ENCODE measurements at regions not wholly inside any gene's neighbourhood (a gene's known extent, or its start where the extent isn't known, plus 50 kb on each side); places are given as distances from the start of the nearest gene placed in this dataset.

DNA sequence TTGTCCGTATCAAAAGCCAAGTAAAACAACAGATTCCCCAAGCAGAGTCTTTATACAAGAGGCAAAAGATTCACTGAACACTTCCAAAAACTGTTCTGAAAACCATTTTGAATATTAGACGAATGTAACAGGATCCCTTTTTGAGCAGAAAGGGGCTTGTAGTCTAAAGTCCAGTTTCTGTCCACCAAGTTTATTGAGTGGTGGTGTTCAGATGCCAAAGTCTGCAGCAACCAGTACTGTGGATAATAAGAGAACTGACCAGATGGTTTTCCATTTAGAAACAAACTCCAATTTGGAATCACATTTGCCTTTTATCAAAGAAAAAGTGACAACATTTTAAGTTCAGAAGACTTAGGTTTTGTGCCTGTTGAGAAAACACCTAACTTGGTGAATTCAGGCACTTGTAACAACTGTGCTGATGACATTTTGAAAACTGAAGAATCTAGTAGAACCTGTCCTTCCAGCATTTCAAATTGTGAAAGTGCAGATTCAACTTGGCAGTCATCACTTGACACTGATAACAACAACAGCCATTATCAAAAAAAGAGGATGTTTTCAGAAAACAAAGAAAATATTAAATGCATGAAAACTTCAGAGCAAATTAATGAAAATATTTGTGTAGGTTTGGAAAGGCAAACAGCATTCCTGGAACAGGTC, 217.1 kb downstream of the CSNK2A3 start:
- peak; percentile 75 for DNase-seq

DNA sequence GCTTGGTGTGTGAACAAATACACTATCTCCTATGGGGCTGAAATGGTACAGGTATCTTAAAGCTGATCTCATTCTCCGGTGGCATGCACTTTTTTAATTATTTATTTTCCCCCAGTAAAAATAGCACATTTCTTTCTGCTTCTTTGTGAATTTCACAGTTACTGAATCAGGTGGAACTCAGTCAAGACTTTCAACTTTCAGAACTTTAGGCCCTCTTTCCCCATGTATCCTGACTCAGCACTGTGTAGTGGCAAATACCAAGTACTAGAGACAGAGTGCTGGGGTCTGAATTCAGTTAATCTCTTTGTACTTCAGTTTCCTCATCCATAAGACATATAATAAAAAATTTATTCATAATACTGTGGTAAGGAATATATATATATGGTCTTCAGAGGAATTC, 223.9 kb downstream of the CSNK2A3 start:
- no peak for DNase-seq

DNA sequence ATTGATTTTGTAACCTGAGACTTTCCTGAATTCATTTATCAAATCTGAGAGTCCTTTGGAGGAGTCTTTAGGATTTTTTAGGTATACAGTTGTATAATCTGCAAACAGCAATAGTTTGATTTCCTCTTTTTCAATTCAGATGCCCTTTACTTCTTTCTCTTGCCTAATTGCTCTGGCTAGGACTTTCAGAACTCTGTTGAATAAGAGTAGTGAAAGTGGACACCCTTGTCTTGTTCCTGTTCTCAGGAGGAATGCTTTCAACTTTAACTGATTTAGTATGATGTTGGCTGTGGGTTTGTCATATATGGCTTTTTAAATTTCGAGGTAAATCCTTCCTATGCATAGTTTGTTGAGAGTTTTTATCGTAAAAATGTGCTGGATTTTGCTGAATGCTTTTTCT, 227.4 kb downstream of the CSNK2A3 start:
- no peak for DNase-seq

DNA sequence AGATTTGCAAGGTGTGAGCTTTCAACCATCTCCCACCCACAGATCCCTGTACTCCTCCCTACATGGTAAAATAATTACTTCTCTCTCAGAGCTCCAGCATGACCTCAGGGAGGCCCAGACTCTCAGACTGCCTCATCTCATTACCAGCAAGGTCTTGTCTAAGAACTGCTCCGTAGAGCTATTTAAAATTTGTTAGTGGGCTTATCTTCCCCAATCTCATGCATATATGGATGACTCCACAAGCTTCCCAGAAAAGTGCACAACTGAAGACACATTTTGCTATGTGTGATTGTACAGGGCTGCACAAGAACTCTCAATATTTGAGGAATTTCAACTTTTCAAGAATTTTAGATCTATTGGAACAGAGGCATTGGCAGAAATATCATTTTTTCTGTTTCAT, 230.3 kb downstream of the CSNK2A3 start:
- DNase-seq: no peak

DNA sequence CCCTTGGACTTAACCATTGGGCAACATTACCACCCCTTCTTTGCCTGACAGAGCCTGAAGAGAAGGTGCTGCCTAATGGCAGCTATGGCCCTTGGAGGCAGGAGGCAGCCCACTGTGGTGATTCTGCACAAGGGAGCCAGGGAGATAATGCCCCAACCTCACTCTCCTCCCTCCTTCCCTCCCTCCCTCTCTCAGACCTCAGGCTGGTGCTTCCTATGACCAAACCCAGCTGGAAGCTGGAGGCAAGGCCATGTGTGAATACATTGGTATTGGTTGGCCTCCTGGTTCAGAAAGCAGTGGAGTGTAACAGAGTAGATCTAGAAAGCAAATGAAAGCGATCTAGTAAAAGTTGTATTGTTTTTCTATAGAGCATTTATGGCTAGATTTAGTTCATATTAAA, 233.1 kb downstream of the CSNK2A3 start:
- DNase-seq: peak; percentile 6

DNA sequence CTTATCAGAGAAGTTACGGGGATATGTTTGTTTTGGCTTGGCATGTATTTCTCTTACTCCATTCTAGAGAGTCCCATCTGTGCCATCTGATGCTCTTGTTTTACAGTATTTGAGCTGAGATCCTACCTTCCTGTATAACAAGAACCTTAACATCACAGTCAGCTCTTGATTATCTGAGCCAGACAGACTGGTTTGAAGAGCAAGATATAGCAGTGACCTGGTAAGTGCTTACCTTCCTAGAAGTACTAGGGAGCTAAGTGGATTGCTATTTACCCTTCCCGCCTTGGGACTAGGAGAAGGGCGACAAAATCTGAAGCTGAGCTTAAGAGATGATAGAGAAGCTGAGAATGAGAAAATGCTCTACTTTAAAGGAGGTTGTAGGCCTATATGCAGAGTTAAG, 235.3 kb downstream of the CSNK2A3 start:
- peak; percentile 77 for DNase-seq

DNA sequence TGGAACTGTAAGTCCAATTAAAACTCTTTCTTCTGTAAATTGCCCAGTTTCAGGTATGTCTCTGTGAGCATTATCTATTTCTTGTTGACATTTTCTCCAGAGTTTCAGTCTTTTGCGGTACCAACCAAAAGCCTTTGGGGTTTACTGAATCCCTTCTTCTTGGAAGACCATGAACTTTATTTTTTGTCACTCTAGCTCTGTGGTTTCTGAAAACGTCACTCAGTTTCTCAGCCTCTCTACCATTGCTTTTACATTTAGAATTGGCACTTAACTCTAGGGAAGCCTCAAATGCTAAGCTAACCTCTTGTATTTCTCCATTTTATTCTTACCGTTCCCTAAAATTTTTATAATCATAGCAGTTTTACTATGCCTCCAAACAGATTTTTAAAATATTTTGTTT, 237.6 kb downstream of the CSNK2A3 start:
- DNase-seq: no peak

DNA sequence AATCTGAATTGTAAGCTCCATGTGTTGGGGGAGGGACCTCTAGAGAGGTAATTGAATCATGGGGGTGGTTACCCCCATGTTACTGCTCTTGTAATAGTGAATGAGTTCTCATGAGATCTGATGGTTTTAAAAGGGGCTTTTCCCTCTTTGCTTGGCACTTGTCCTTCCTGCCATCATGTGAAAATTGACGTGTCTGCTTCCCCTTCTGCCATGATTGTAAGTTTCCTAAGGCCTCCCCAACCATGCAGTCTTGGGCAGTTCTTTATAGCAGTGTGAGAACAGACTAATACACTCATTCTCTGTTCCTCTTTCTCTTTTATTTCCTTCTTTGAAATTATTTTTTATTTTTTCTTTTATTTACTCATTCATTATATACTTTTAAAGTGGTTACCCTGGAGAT, 239.4 kb downstream of the CSNK2A3 start:
- no peak for DNase-seq

DNA sequence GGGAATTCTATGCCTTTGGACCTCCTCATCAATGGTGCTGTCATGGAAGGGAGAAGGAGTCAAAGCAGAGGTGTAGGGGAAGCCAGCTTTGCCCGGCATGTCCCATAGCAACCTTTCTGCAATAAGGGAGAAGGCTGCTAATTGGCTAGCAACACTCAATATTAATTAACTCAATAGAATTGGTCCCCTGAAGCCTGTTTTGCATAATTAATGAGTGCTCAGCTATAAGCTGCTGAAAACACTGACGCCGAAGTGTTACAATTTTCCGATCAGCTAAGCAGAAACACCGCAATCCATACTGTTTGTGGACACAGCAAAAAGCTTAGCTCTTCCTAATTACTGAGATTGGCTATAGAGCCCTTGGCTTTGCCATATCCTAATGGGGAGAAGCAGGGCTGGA, 245.0 kb downstream of the CSNK2A3 start:
- DNase-seq: peak; percentile 18

DNA sequence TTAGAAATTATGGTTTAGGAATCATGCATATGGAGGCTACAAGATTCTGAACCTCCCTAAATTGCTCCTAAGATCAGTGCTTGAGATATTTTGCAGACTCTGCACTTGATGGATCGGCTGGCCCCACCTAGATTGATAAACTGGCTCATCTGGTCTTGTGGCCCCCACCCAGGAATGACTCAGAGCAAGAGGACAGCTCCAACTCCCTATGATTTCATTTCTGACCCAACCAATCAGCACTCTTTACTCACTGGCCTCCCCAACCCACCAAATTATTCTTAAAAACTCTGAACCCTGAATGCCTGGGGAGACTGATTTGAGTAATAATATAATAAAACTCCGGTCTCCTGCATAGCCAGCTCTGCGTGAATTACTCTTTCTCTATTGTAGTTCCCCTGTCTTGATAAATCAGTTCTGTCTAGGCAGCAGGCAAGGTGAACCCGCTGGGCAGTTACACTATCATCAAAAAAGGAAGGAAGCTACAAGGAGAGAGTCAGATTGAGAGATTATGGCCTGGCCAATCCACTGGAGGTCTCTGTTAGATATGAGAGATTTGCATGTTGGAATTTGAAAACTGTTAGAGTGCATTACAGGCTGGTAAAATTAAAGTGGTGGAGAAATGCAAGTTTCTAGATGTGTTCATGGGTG, 245.8 kb downstream of the CSNK2A3 start:
- DNase-seq: no peak

DNA sequence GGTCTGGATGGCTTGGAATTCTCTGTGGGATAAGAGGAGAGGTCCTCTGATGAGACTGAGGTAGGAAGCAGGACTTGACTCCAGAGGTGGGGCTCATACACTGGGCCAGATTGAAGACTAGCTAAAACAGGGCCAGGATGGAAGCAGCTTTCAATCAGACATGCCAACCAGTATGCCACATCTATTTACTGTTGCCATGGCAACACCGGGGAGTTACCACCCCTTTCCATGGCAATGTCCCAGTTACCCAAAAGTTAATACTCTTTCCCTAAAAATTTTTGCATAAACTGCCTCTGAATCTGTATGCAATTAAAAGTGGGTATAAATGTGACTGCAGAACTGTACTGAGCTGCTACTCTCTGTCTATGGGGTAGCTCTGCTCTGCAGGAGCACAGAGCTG, 247.5 kb upstream of the ZBED5 start:
- DNase-seq: peak; percentile 18

DNA sequence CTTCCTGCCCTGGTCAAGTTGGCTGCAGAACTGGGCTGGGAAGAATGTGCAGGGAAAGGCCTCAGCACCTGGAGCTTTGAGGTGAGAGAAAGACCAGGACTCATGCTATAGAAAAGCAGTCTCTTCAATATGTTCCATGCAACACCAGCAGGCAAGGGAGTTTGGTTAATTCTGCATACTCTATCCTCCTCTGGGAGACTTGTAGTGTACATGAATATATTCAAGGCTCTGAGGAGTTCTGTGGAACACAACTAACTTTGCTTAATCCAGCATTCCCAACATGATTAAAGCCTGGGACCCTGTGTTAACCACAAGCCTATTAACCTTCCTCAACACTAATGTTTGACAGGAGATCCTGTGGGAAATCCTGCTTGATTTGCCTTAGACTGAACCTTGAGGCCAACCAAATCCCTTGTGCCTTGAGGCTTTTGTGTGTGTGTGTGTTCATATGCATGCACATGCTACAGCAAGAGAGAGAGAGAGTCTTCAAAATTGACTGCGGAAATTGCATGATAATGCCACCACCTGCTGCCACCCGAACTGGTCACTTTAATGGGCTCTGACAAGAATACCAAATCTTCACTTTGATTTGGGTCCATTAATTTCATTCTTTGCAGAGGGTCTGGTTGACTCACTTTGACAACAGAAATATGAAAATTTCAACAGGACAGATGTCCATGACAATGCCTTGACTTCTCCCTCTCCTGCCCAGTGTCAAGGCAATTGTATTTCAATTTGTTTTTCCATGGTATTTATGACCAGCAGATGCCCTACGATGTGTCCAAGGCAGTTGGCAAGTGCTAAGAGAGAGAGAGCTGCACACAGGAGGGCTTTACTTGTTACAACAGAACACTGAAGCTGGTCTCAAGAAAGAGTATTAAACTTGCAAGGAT, 238.2 kb upstream of the ZBED5 start:
- DNase-seq: no peak

DNA sequence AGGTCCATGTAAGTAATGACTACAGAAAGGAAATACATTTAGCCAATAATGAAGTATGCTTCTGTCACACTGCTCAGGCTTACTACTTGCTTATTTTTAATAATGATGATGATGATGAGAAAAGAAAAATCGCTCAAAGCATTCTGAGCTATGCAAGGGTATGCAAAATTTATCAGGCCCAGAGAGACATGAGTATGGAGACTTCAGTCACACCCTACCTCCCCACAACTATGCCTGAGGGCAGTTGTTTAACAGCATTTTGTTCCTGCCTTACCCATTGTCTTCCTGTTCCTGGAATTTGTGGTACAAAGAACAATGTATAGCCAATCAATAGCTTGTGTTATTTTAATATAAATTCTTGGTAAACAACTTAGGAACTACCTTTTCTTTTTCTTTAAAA, 232.6 kb upstream of the ZBED5 start:
- DNase-seq: no peak

DNA sequence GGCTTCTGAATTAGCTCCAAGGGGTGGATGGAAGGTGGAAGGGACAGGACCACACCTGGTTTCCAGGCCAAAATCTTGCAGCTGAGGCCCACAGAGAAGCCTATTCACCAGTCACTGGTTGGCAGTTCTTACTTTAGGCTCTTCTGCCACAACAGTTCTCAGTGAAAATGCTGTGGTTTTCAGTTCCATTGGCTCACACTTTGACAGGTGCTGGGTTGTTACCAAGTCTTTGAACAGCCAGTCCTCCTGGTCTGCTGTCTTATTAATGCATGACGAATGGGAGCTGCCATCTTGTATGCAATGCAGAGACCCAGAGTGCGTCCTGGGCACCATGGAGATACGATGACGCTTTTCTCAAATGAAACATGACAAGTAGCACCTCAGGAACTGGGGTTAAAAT, 232.0 kb upstream of the ZBED5 start:
- DNase-seq: no peak

DNA sequence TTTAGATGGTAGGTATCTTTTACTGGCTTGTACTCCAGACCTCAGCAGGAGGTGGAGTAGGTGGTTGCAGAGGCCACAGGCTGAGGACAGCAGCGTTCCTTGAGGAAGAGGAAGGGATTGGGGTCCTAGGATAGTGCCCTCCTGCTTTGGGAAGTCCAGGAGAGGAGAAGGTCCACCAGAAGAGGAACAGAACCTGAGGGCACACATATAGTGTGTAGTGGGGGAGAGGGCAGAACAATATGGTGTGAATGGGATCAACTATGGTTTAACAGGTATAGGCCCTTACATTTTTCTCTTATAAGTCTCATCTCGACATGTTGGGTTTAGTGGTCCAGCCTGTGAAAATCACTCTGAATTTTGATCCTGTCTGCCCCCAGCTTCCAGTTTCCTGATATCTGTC, 229.1 kb upstream of the ZBED5 start:
- DNase-seq: no peak

DNA sequence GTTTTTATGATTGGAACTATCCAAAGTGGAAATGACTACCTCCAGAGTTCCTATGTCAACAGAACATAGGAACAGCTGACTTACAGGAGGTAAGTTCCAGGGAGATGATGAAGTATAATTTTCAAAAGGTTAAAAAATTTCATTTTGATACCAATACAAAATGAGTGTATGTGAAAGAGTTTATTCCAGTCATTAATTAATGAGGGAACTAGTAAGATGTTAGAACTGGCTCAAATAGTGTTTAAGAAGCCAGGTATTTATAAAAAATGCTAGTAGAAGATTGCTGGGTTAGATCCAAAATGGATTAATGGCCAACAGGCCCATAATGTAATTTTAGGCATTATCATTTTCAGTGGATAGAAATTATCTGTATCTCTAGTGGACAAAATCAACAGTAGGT, 227.7 kb upstream of the ZBED5 start:
- no peak for DNase-seq

DNA sequence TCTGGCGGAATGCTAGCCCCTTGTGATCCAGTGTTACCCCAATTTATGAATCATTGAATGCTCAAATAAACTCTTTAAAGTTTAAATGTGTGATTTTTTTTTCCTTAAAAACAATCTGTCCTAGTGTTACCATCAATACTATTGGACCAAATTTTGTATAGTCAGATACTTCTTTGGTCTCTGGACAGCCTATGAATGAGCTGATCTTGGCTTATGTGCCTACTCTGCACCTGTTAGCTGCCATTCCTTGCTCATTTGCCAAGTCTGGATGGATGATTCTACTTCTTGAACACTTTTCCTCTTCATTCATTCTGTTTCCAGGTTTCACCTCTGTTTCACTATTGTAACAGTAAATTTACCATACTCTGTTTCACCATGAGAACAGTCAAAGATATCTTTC, 226.5 kb upstream of the ZBED5 start:
- DNase-seq: no peak

DNA sequence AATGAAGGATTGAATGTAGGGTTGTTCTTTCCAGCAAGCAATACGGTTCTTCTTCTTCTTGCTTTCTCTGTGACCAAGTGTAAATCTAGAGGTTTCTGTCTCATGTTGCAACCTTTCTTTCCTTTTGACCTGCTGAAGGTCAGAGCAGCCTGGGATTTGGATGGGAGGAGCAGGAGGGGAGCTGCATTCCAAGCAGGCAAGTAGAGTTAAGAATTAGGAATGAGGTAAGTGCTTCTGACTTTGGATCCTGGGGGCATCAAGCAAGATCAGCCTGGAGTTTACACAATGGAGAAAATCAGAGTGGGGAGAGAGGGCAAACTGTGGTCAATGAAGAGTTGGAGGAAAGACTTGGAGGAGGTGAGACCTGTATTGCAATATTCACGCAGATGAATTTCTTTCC, 225.6 kb upstream of the ZBED5 start:
- no peak for DNase-seq

DNA sequence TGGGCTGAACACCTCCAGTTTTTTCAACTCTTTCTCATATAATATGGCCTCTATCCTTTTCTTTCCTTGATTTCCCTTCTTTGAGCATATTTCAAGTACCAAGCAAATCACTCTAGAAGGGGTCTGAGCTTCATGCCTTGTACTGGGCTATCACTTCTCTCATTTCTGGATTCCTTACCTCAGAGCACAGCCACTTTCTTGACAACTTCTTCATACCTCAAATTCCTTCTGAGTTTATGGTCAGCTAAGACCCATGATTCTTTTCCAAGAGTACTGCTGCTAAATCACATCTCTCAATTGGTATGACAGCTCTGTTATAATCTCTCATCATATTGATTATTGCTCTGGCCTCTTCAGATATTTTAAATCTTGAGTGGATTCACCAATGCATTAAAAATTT, 224.8 kb upstream of the ZBED5 start:
- DNase-seq: no peak

DNA sequence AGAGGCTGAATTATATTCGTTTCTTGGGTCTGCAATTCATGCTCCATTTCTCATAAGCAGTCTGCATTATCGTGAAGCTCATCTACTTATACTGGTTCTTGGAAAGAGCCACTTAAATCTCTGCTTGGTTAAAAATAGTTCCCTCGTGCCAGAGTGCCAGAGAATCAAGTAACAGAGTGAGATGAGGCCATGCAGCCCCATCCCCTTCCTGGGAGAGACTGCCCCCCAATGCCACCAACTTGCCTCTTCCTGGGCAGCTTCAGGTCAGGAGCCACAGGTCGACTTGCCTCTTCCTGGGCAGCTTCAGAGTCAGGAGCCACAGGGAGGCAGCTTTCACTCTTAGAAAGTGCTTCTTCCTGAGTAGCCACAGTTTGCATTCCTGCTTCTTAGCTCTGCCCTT, 223.9 kb upstream of the ZBED5 start:
- DNase-seq: no peak

DNA sequence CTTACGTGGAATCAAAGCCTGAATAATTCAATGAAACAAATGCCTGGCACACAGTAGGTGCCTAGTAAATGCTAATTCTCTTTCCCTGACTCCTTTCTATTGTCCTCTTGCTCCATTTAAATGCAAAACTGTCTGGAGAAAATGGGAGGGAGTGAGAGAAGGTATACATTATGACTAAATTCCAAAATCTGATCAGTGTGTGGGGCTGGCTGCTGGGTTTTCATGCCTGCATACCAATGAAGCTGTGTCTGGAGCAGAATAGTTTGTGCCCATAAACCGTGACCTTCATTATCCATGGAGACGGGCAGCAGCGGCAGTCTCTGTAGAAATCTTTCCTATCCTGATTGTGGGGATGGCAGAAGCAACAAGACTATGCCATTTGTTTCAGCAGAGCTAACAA, 223.4 kb upstream of the ZBED5 start:
- no peak for DNase-seq

DNA sequence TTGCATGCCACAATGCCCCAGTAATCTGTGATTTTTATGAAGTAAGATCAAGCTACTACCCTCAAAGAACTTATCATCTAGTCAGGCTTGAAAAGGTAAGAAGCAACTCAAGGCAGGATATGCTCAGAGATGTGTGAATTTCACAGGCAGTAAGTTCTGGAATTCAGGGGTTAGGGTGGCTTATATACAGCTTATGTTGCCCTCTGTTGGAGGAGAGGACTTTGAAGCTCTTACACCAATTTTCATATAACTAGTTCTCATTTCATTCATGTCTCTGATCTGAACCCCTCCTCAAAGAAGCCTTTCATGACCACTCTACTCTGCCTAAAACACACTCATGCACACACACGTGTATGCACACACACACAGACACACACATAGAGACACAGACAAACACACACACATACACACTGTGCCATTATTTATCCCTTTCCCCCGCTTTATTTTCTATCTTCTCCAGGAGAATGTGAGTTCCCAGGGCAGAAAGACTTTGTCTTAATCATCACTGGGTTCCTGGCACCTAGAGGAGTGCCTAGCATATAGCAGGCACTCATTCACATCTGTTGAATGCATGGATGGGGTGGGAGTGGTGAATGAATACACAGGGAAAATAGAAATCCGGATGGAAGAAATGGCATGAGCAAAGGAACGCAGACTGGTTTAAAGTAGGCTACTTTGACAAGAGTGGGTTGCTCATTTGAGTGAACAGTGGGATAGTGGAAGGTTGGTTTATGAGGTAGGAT, 220.7 kb upstream of the ZBED5 start:
- no peak for DNase-seq

DNA sequence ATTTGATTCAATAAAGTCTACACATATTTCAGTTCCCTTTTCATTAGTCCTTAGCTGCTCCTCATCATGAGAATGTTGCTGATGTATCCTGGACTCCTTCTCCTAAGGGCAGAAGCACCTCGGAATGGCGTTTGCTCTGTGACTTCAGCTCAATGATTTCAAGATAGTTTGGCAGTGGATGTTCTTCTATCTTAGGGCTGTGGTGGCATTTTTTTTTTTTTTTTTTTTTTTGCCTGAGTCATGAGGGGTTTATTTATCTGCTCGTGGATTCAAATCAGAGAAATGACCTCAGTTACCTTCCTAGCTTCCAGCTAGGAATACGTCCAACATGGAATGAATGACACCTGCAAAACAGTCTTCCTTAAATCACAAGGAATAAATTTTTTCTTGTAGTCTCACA, 220.0 kb upstream of the ZBED5 start:
- DNase-seq: no peak

DNA sequence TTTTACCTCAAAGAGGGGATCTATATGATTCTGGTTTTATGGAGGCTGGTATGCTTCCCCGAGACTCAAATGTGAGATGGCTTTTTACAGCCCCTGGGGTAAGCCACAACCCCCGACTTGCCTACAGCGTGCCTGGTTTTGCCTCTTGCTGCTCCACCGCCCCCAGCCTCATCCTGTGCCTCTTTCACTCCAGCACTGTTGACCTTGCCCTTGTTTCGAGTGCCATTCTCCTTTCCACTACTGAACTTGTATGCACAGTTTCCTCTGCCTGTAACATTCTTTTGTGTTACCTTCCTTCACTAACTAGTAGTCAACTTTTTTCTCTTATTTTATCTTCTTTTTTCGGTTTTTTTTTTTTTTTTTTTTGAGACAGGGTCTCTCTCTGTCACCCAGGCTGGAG, 219.0 kb upstream of the ZBED5 start:
- DNase-seq: no peak

All from DMS53 (cell line).